Smooth muscle cell (in vitro differentiated cells): ENCODE measurements at regions not wholly inside any gene's neighbourhood (a gene's known extent, or its start where the extent isn't known, plus 50 kb on each side); places are given as distances from the start of the nearest gene placed in this dataset.

Experiments
- DNase-seq: peaks from one replicate; lab custom pipeline; 2025; ENCODE audit not compliant: unreplicated experiment; lab: John Stamatoyannopoulos, UW
- H2AFZ ChIP-seq: fragments of 200-600 bp; sonication (generic); 2 replicates; pipeline ENCODE4 v1.6.0; 2016; ENCODE audit warnings: antibody characterized with exemption, low read depth, mild to moderate bottlenecking
- H3F3A ChIP-seq: fragments of 200-600 bp; sonication (generic); 2 replicates; pipeline ENCODE4 v1.6.0; 2017; ENCODE audit warnings: antibody characterized with exemption, low read depth
- H3K27ac ChIP-seq: fragments of 200-600 bp; sonication (generic); 2 replicates; pipeline ENCODE4 v1.5.1; 2016; ENCODE audit warnings: low read depth, mild to moderate bottlenecking
- H3K27me3 ChIP-seq: fragments of 200-600 bp; sonication (generic); 2 replicates; pipeline ENCODE4 v1.6.1; 2016; ENCODE audit warnings: low read depth, mild to moderate bottlenecking
- H3K36me3 ChIP-seq: fragments of 200-600 bp; sonication (generic); 2 replicates; pipeline ENCODE4 v1.5.1; 2016; ENCODE audit warnings: low read depth
- H3K4me1 ChIP-seq: fragments of 200-600 bp; sonication (generic); 2 replicates; pipeline ENCODE4 v1.5.1; 2016; ENCODE audit warnings: low read depth
- H3K4me2 ChIP-seq: fragments of 200-600 bp; sonication (generic); 2 replicates; pipeline ENCODE4 v1.6.0; 2016; ENCODE audit warnings: mild to moderate bottlenecking
- H3K4me3 ChIP-seq: fragments of 200-600 bp; sonication (generic); 2 replicates; pipeline ENCODE4 v1.5.1; 2016; ENCODE audit warnings: mild to moderate bottlenecking
- H3K79me2 ChIP-seq: fragments of 200-600 bp; sonication (generic); 2 replicates; pipeline ENCODE4 v1.6.0; 2016; ENCODE audit warnings: low read depth, mild to moderate bottlenecking
- H3K9ac ChIP-seq: fragments of 200-600 bp; sonication (generic); 2 replicates; pipeline ENCODE4 v1.6.0; 2016; ENCODE audit warnings: low read depth
- H3K9me3 ChIP-seq: fragments of 200-600 bp; sonication (generic); replicated peaks from 2 replicates; pipeline ENCODE4 v1.5.1; 2016; ENCODE audit warnings: low read depth
- H4K20me1 ChIP-seq: fragments of 200-600 bp; sonication (generic); 2 replicates; pipeline ENCODE4 v1.6.0; 2016; ENCODE audit warnings: low read depth
- WGBS: methylation state at CpG from one replicate; pipeline ENCODE4 v1.1.7; 2016; ENCODE audit warnings: low lambda C conversion rate; 5-methylcytosine and 5-hydroxymethylcytosine counted together
- TF ChIP-seq, protein P1 (sequence below): fragments of 200-600 bp; sonication (generic); IDR thresholded peaks from 2 replicates; pipeline ENCODE4 v1.5.1; 2017; ENCODE audit warnings: borderline replicate concordance, mild to moderate bottlenecking, antibody characterized with exemption; ENCODE audit not compliant: insufficient read depth, poor library complexity, severe bottlenecking

DNA sequence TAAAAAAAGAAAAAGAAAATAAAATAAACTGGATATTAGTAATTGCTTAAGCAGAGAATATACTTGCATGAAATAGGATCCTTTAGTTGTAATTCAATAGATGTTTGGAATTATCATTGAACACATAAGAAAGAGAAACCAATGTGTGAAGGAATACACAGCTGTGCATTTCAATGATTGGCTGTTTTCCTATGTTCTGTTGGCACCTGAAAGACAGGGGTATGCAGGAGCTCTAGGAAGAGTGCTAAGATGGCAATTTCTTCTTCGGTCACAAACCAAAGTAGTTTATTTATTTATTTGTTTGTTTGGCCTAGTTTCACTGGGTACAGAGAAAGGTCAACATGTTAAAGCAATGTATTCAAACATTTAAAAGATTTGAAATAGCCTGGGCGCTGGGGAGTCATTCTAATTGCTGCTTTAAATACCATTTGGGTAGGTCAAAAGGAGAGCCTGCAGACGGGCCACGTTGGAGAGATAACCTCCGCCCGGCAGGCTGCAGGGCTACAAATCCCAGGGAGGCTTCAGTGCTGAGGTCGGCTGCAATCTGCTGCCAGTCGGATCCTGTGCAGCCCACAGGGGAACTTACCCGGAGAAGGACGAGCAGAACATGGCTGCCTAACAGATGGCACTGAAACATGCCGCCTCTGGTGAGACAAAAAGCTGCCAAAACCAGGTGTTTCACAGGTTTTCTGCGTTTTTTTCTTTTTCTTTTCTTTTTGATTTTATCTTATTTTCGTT lies 154.2 kb upstream of the TYRP1 start:
- no peaks in the 10 kb centered on the region for H3K27me3 ChIP-seq
- H3K4me3 ChIP-seq, result no peak overlapping the region
- no peak for DNase-seq
- peak overlapping the region; percentile 70 for H3K4me2 ChIP-seq
- no peak overlapping the region for H3K9ac ChIP-seq
- no peak overlapping the region for H3K27ac ChIP-seq
- no peaks in the 10 kb centered on the region for H3K9me3 ChIP-seq
- H3K4me1 ChIP-seq, result peaks cover 3% of the 10 kb centered on the region
- no peak overlapping the region for H2AFZ ChIP-seq
- H3K36me3 ChIP-seq, result no peaks in the 10 kb centered on the region
- WGBS, result 54% methylated on average over 13 of the region's 13 CpGs
- no peaks in the 10 kb centered on the region for H3K79me2 ChIP-seq
- TF ChIP-seq, protein P1, sequence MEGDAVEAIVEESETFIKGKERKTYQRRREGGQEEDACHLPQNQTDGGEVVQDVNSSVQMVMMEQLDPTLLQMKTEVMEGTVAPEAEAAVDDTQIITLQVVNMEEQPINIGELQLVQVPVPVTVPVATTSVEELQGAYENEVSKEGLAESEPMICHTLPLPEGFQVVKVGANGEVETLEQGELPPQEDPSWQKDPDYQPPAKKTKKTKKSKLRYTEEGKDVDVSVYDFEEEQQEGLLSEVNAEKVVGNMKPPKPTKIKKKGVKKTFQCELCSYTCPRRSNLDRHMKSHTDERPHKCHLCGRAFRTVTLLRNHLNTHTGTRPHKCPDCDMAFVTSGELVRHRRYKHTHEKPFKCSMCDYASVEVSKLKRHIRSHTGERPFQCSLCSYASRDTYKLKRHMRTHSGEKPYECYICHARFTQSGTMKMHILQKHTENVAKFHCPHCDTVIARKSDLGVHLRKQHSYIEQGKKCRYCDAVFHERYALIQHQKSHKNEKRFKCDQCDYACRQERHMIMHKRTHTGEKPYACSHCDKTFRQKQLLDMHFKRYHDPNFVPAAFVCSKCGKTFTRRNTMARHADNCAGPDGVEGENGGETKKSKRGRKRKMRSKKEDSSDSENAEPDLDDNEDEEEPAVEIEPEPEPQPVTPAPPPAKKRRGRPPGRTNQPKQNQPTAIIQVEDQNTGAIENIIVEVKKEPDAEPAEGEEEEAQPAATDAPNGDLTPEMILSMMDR, result no peak
- no peaks in the 10 kb centered on the region for H3F3A ChIP-seq
- H4K20me1 ChIP-seq, result no peaks in the 10 kb centered on the region

DNA sequence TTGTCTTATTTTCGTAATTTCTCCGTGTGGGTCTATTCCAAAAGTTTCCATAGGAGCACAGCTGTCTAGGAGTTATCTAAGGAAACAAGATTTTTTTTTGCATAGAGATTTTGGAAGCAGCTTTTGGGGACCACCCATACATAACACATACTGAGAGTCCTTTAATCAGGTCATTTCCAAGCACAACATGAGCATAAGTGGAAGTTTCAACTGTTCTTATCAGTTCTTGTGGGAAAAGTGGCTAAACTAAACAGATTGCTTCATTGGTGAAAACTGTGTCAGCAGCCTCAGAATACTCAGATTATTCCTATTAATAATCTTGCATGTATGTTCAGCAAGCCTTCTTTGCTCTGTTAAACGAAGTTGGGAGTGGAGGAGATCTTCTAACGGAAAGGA lies 153.6 kb upstream of the TYRP1 start:
- H3K4me3 ChIP-seq, result no peak overlapping the region
- DNase-seq, result no peak

DNA sequence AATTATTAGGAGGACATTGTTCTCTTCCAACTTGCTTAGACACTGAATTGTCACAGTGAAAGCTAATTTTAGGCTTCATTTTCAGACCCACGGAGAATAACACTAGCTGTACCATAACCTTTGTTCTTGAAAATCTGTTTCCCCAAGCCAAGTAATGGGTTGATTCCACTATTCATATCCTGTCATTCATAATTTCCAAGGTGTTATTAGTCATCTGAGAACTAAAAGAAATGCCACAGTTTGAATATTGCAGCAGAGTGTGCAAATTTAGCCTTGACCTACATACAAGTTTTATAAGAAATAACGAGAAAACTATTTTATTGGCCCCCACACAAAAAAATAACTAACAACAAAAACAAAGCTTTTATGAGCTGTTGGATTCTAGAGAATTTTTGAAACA lies 148.5 kb upstream of the TYRP1 start:
- TF ChIP-seq, protein P1, result no peak
- no peaks in the 10 kb centered on the region for H3K79me2 ChIP-seq
- no peaks in the 10 kb centered on the region for H3K36me3 ChIP-seq
- no peak for DNase-seq
- no peaks in the 10 kb centered on the region for H3F3A ChIP-seq
- H4K20me1 ChIP-seq, result no peaks in the 10 kb centered on the region
- H3K4me1 ChIP-seq, result no peaks in the 10 kb centered on the region
- no peaks in the 10 kb centered on the region for H3K9me3 ChIP-seq
- H3K27me3 ChIP-seq, result no peaks in the 10 kb centered on the region
- H3K4me2 ChIP-seq, result no peak overlapping the region
- no peak overlapping the region for H2AFZ ChIP-seq
- H3K9ac ChIP-seq, result no peak overlapping the region
- 91% methylated on average over 2 of the region's 2 CpGs for WGBS
- no peak overlapping the region for H3K4me3 ChIP-seq
- H3K27ac ChIP-seq, result no peak overlapping the region

More for the DNA sequence above, 153.6 kb upstream of the TYRP1 start:
- no peaks in the 10 kb centered on the region for H4K20me1 ChIP-seq
- no peak overlapping the region for H2AFZ ChIP-seq
- H3K4me1 ChIP-seq, result peaks cover 3% of the 10 kb centered on the region
- H3K27me3 ChIP-seq, result no peaks in the 10 kb centered on the region
- 61% methylated on average over 4 of the region's 4 CpGs for WGBS
- H3K9me3 ChIP-seq, result no peaks in the 10 kb centered on the region
- H3F3A ChIP-seq, result no peaks in the 10 kb centered on the region
- no peaks in the 10 kb centered on the region for H3K36me3 ChIP-seq
- H3K27ac ChIP-seq, result no peak overlapping the region
- H3K79me2 ChIP-seq, result no peaks in the 10 kb centered on the region
- no peak overlapping the region for H3K9ac ChIP-seq
- peak overlapping the region; percentile 70 for H3K4me2 ChIP-seq
- TF ChIP-seq, protein P1, result no peak

DNA sequence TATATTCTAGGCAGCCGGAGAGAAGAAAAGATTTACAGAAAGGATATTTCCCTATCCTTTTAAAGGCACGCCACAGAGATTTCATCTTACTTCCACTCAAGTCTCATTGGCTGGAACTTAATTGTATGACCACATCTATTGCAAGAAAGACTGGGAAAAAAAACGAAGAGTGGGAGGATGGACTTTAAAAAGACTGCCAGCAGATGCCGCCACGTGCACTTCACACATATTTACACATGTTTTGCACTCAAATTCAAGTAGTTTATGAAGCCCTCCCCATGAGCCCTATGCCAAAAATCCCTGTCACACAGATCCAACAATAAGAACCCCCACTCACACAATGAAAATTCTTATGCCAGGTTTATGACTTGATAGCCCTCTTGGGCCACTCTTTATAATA lies 138.5 kb upstream of the TYRP1 start:
- Histone ChIP-seq H2AFZ (peak overlapping the region; percentile 62), H3F3A (no peaks in the 10 kb centered on the region), H3K4me3 (no peak overlapping the region), H3K9ac (no peak overlapping the region), H3K9me3 (no peaks in the 10 kb centered on the region), H3K27me3 (no peaks in the 10 kb centered on the region), H4K20me1 (no peaks in the 10 kb centered on the region), H3K4me1 (no peaks in the 10 kb centered on the region), H3K36me3 (no peaks in the 10 kb centered on the region), H3K27ac (no peak overlapping the region), H3K4me2 (peak overlapping the region; percentile 29), H3K79me2 (no peaks in the 10 kb centered on the region)
- WGBS, result 29% methylated on average over 5 of the region's 5 CpGs
- TF ChIP-seq, protein P1, result peak; percentile 20
- DNase-seq, result no peak
